Gastrocnemius medialis (tissue), 4 donors: ENCODE measurements at regions not wholly inside any gene's neighbourhood (a gene's known extent, or its start where the extent isn't known, plus 50 kb on each side); places are given as distances from the start of the nearest gene placed in this dataset.

Experiments used
- POLR2A ChIP-seq, 2 donors: fragments of 450-650 bp; IDR thresholded peaks; one replicate each; pipeline ENCODE4 v1.6.1; 2017; ENCODE audit warnings: antibody characterized with exemption in 2 of 2, mild to moderate bottlenecking in 2 of 2, moderate library complexity in 2 of 2
- TF ChIP-seq, protein P1 (sequence below), 5 experiments: fragments of 450-650 bp in 3 of 5; fragments of 200-600 bp in 2 of 5; sonication (generic) in 2 of 5; IDR thresholded peaks in 4 of 5; conservative IDR thresholded peaks in 1 of 5; 1 replicate in 4 of 5; 2 replicates in 1 of 5; pipeline ENCODE4 v1.5.1; 2016 to 2019; ENCODE audit warnings: antibody characterized with exemption in 5 of 5, mild to moderate bottlenecking in 3 of 5, moderate library complexity in 3 of 5

DNA sequence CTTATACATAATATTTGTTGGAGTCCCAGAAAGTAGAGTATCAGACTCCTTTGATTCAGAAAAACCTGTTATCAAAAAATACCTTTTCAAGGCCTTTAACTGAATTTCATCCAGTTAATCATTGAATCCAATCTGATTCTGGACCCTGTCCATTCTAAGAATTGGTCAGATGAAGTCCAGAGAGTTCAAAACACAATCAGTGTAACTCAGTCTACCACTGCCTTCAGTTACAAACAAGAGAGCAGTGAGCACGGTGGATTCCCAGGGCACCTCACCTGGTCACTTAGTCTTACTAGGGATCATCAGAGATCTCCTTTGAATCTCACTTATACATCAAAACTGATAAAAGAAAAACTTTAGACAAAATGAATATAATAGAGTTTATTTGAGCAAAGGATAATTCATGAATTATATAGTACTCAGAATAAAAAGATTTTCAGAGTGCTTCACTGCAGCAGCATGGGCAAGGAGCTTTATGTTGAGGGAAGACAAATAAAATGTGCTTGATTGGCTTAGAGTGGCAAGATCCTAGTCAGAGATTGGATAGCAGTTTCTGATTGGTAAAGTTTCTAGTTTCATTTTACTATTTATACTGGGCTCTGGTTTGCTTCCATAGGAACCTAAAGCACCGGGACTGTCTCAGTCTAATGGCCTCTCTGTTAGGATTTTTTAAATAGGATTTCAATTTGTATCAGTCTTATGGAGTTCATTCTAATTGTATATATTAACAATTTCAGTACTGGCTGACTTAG lies 474.9 kb upstream of the GOLIM4 start:
- TF ChIP-seq, protein P1, sequence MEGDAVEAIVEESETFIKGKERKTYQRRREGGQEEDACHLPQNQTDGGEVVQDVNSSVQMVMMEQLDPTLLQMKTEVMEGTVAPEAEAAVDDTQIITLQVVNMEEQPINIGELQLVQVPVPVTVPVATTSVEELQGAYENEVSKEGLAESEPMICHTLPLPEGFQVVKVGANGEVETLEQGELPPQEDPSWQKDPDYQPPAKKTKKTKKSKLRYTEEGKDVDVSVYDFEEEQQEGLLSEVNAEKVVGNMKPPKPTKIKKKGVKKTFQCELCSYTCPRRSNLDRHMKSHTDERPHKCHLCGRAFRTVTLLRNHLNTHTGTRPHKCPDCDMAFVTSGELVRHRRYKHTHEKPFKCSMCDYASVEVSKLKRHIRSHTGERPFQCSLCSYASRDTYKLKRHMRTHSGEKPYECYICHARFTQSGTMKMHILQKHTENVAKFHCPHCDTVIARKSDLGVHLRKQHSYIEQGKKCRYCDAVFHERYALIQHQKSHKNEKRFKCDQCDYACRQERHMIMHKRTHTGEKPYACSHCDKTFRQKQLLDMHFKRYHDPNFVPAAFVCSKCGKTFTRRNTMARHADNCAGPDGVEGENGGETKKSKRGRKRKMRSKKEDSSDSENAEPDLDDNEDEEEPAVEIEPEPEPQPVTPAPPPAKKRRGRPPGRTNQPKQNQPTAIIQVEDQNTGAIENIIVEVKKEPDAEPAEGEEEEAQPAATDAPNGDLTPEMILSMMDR (IDR thresholded peaks at IDR 0.05 in 4 of 5, conservative IDR thresholded peaks at IDR 0.05 in 1 of 5) = no peak
- TF ChIP-seq POLR2A (IDR thresholded peaks at IDR 0.05) = no peak
